Testis (tissue), 2 donors: ENCODE measurements at regions not wholly inside any gene's neighbourhood (a gene's known extent, or its start where the extent isn't known, plus 50 kb on each side); places are given as distances from the start of the nearest gene placed in this dataset.

Source experiments
- DNase-seq: peaks from one replicate; pipeline ENCODE4 v3.0.0-alpha.2; 2019
- H3K27ac ChIP-seq, 2 donors: fragments of 200-600 bp; sonication (generic); one replicate each; pipeline ENCODE4 v1.5.1; 2019
- H3K27me3 ChIP-seq: fragments of 200-600 bp; sonication (generic); one replicate; pipeline ENCODE4 v1.5.1; 2019
- H3K36me3 ChIP-seq: fragments of 200-600 bp; sonication (generic); one replicate; pipeline ENCODE4 v1.5.1; 2017; ENCODE audit warnings: low read depth; ENCODE audit errors: missing control alignments
- H3K4me1 ChIP-seq: fragments of 200-600 bp; sonication (generic); one replicate; pipeline ENCODE4 v1.5.1; 2019
- H3K4me3 ChIP-seq, 2 donors: fragments of 200-600 bp; sonication (generic); one replicate each; pipeline ENCODE4 v1.5.1; 2017 to 2019
- H3K9me3 ChIP-seq: fragments of 200-600 bp; sonication (generic); one replicate; pipeline ENCODE4 v1.5.1; 2017
- CTCF ChIP-seq, 3 experiments: fragments of 450-650 bp in 2 of 3; fragments of 200-600 bp in 1 of 3; sonication (generic) in 1 of 3; IDR thresholded peaks; one replicate each; pipeline ENCODE4 v1.5.1; 2016 to 2019; ENCODE audit warnings: antibody characterized with exemption in 3 of 3, mild to moderate bottlenecking in 2 of 3, moderate library complexity in 1 of 3
- POLR2A ChIP-seq: fragments of 450-650 bp; IDR thresholded peaks from one replicate; pipeline ENCODE4 v1.6.1; 2017; ENCODE audit warnings: antibody characterized with exemption, mild to moderate bottlenecking, moderate library complexity
- WGBS, 2 donors: methylation state at CpG; one replicate each; pipeline ENCODE4 v1.1.5; 2018; 5-methylcytosine and 5-hydroxymethylcytosine counted together
- intact Hi-C: fragments of 100-400 bp; cut with DNase I; formaldehyde crosslinking; loops from one replicate; pipeline ENCODE4 v1.15.1; 2023; ENCODE audit warnings: low total_unique reads

DNA sequence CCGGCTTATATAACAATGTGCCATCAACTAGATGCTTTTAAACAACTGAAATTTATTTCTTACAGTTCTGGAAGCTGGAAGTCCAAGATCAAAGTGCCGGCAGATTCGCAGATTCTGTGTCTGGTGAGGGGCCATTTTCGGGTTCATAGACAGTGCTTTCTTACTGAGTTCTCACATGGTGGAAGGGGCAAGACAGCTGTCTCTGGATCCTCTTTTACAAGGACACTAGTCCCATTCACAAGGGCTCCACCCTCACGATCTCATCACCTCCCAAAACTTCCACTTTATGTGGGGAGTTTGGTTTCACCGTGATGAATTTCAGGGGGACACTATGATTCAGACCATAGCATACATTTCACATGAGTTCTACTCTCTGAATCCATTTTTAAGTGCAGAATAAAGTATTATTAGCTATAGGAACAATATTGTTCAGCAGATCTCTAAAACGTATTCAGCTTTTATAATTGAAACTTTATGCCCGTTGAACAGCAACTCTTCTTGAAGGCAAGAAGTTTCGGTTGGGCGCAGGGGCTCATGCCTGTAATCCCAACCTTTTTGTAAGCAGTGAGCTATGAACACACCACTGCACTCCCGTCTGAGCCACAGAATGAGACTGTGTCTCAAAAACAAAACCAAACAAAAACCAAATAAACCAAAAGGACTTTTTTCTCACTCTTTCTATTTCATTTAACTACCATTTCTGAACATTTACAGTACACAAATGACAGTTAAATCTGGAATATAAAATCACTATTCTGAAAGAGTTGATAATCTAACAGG, 502.8 kb downstream of the CMPK2 start:
- H3K27ac ChIP-seq, result no peak overlapping the region
- DNase-seq, result no peak
- H3K36me3 ChIP-seq, result no peaks in the 10 kb centered on the region
- intact Hi-C loops, result no loop called here
- no peaks in the 10 kb centered on the region for H3K9me3 ChIP-seq
- no peak overlapping the region for H3K4me3 ChIP-seq
- no peaks in the 10 kb centered on the region for H3K27me3 ChIP-seq
- 63 to 71% methylated on average over 11 of the region's 11 CpGs for WGBS, 2 donors
- TF ChIP-seq POLR2A (no peak), CTCF (IDR thresholded peaks at IDR 0.05) (no peak)
- no peaks in the 10 kb centered on the region for H3K4me1 ChIP-seq

DNA sequence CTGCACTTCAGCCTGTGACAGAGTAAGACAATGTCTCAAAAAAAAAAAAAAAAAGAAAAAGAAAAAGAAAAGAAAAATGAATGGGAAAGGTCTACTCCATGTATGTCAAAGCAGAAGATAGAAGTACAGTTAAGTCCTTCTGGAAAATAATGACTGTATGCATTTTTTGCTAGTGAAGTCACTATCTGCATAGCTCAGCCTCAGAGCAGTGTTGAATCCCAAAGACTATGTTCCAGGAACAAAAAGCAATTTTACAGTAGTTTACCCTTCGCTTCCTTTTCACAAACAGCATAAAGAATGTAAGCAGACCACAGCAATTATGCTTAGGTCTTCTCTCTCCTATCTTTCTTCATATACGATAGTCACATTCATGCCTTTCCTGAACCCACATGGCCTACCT, 497.4 kb downstream of the CMPK2 start:
- WGBS, 2 donors, result 92 to 93% methylated on average over 2 of the region's 2 CpGs
- TF ChIP-seq CTCF (IDR thresholded peaks at IDR 0.05) (no peak), POLR2A (no peak)
- Histone ChIP-seq H3K27ac (no peak overlapping the region), H3K27me3 (no peaks in the 10 kb centered on the region), H3K4me1 (no peaks in the 10 kb centered on the region), H3K36me3 (no peaks in the 10 kb centered on the region), H3K9me3 (no peaks in the 10 kb centered on the region), H3K4me3 (no peak overlapping the region)
- no peak for DNase-seq
- intact Hi-C loops, result no loop called here

DNA sequence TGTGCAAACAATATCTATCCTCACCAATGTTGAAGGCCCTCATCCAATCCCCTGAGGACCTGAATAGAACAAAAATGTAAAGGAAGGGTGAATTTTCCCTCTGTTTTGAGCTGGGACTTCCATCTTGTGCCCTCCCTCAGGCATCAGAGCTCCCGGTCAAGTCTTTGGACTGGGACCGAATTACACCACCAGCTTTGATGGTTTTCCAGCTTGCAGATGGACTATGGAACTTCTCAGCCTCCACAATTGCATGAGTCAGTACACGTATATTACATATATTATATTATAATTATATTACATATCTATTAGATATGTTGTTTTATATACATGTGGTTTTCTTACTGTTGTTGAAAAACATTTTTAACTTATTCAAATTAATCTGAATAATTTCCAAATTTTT, 496.4 kb downstream of the CMPK2 start:
- H3K27me3 ChIP-seq, result no peaks in the 10 kb centered on the region
- H3K36me3 ChIP-seq, result no peaks in the 10 kb centered on the region
- H3K4me1 ChIP-seq, result no peaks in the 10 kb centered on the region
- DNase-seq, result no peak
- no peak overlapping the region for H3K4me3 ChIP-seq
- H3K9me3 ChIP-seq, result no peaks in the 10 kb centered on the region
- no peak overlapping the region for H3K27ac ChIP-seq
- no peak for TF ChIP-seq POLR2A
- TF ChIP-seq CTCF (IDR thresholded peaks at IDR 0.05), result no peak
- 88 to 95% methylated on average over 3 of the region's 3 CpGs for WGBS, 2 donors
- intact Hi-C loops, result no loop called here

DNA sequence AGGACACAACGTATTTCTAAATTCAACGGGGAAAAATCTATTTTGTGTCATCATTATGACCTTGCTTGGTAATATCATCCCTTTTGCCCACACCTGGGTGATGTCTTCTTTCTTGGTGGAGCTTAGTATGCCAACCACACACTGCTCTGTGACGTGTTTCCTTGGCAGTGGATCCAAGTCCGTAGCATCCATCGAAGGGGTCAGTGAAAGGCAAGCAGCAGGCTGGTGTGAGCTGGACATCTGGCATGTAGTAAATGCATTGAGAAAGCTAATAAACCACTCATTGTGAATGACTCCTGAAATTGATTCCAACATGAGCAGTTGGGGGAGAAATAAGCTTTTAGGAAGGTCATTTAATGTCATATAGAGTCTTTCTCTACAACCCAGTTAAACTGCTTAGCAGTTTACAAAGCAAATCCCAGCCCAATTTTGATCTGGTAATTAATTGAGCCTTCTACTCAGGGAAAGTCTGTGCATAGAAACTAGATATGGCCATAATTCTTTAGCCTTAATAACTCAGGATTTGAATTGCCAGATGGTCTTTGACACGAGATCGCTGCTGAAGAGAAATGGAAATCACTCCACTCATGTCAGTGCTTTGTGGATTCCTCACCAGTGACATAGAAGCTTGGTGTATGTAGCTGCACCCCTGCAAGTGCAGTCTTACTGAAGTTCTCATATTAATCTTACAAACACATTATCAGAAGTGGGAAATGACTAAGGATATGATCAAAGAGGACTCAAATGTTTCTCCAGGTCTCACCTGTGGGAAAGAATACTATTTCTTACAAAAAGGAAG, 494.8 kb downstream of the CMPK2 start:
- 72 to 80% methylated on average over 7 of the region's 7 CpGs for WGBS, 2 donors
- intact Hi-C loops, result no loop called here
- TF ChIP-seq POLR2A (no peak), CTCF (IDR thresholded peaks at IDR 0.05) (no peak)

More for the DNA sequence above, 494.8 kb downstream of the CMPK2 start:
- Histone ChIP-seq H3K27me3 (no peaks in the 10 kb centered on the region), H3K27ac (no peak overlapping the region), H3K9me3 (no peaks in the 10 kb centered on the region), H3K4me1 (no peaks in the 10 kb centered on the region), H3K4me3 (no peak overlapping the region), H3K36me3 (no peaks in the 10 kb centered on the region)
- no peak for DNase-seq
